CD4-positive, alpha-beta memory T cell (primary cell): ENCODE measurements at regions not wholly inside any gene's neighbourhood (a gene's known extent, or its start where the extent isn't known, plus 50 kb on each side); places are given as distances from the start of the nearest gene placed in this dataset.

Experiments
- CTCF ChIA-PET: fragments of 350-600 bp; sonication (Branson Sonifier 250); formaldehyde crosslinking; loops from one replicate; lab custom pipeline; 2021; ENCODE audit warnings: inconsistent platforms; ENCODE audit not compliant: partially characterized antibody; lab: Charles Lee
- POLR2A ChIA-PET: fragments of 350-600 bp; sonication (Branson Sonifier 250); formaldehyde crosslinking; loops from one replicate; lab custom pipeline; 2021; ENCODE audit not compliant: partially characterized antibody; lab: Charles Lee
- DNase-seq, 5 donors: peaks; one replicate each; pipeline versions ENCODE4 v3.0.0 to v3.0.0-alpha.2; 2020 to 2022; ENCODE audit warnings: mixed read lengths in 1 of 5
- H3K27ac ChIP-seq: one replicate; pipeline ENCODE4 v1.7.0; 2013; ENCODE audit warnings: low read depth, low read length
- H3K27me3 ChIP-seq: 2 replicates; pipeline ENCODE4 v1.7.0; 2013; ENCODE audit warnings: mild to moderate bottlenecking, low read length, moderate library complexity; ENCODE audit not compliant: insufficient read depth
- H3K36me3 ChIP-seq: 2 replicates; pipeline ENCODE4 v1.7.0; 2013; ENCODE audit warnings: mild to moderate bottlenecking, low read length, moderate library complexity; ENCODE audit not compliant: insufficient read depth
- H3K4me1 ChIP-seq: 2 replicates; pipeline ENCODE4 v1.7.0; 2013; ENCODE audit warnings: mild to moderate bottlenecking, low read length, moderate library complexity; ENCODE audit not compliant: insufficient read depth
- H3K4me3 ChIP-seq, 2 donors: one replicate each; pipeline ENCODE4 v1.7.0; 2013; ENCODE audit warnings: low read length in 2 of 2, mild to moderate bottlenecking in 1 of 2
- H3K9me3 ChIP-seq, 2 donors: one replicate each; pipeline ENCODE4 v1.7.0; 2013; ENCODE audit warnings: low read length in 2 of 2, control low read depth in 1 of 2; ENCODE audit not compliant: control insufficient read depth in 1 of 2
- H3K27ac Mint-ChIP-seq, 7 donors: one replicate each; pipeline ENCODE4 v1.8.0; 2020 to 2021; ENCODE audit warnings: mixed read lengths in 7 of 7, mild to moderate bottlenecking in 6 of 7, inconsistent platforms in 3 of 7, moderate library complexity in 3 of 7
- H3K27me3 Mint-ChIP-seq, 2 donors: one replicate each; pipeline ENCODE4 v1.8.0; 2020 to 2021; ENCODE audit warnings: mixed read lengths in 2 of 2
- H3K36me3 Mint-ChIP-seq, 2 donors: one replicate each; pipeline ENCODE4 v1.8.0; 2020 to 2021; ENCODE audit warnings: mixed read lengths in 2 of 2, inconsistent platforms in 1 of 2, mild to moderate bottlenecking in 1 of 2
- H3K4me1 Mint-ChIP-seq, 4 donors: one replicate each; pipeline ENCODE4 v1.8.0; 2020 to 2021; ENCODE audit warnings: mixed read lengths in 4 of 4, mild to moderate bottlenecking in 1 of 4
- H3K4me3 Mint-ChIP-seq, 8 donors: one replicate each; pipeline ENCODE4 v1.8.0; 2020 to 2021; ENCODE audit warnings: mixed read lengths in 8 of 8, mild to moderate bottlenecking in 7 of 8, moderate library complexity in 6 of 8, inconsistent platforms in 3 of 8
- H3K9me3 Mint-ChIP-seq, 8 donors: one replicate each; pipeline ENCODE4 v1.8.0; 2020 to 2021; ENCODE audit warnings: mixed read lengths in 8 of 8, mild to moderate bottlenecking in 5 of 8, inconsistent platforms in 3 of 8, moderate library complexity in 1 of 8
- intact Hi-C: fragments of 100-400 bp; cut with micrococcal nuclease; formaldehyde crosslinking; loops from one replicate; pipeline ENCODE4 v1.15.1; 2023

DNA sequence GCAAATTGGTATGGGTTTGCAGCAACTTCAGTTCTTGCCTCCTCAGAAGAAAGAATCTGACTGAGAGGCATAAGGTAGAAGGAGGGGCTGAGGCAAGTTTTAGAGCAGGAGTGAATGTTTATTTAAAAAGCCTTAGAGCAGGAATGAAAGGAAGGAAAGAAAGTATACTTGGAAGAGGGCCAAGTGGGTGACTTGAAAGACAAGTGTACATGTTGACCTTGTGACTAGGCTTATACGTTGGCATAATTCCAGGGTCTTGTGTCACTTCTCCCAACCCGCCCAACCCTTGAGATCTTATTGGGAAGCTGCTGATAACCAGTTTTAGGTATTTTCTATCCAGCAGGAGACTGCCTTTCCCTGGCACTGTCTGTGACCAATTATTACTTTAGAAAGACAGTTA lies 436.9 kb upstream of the ZNF717 start:
- no peak overlapping the region for H3K27ac Mint-ChIP-seq
- Histone ChIP-seq H3K4me3 (no peak overlapping the region), H3K27me3 (no peaks in the 10 kb centered on the region), H3K4me1 (no peaks in the 10 kb centered on the region), H3K27ac (no peak overlapping the region), H3K9me3 (no peaks in the 10 kb centered on the region), H3K36me3 (no peaks in the 10 kb centered on the region)
- H3K4me3 Mint-ChIP-seq: no peak overlapping the region
- no peak for DNase-seq
- intact Hi-C loops: no loop called here
- CTCF ChIA-PET: no interaction called here
- H3K9me3 Mint-ChIP-seq: peaks cover 3 to 29% (median 13%) of the 10 kb centered on the region in 8 donors
- POLR2A ChIA-PET: no interaction called here
- no peaks in the 10 kb centered on the region for H3K36me3 Mint-ChIP-seq
- no peaks in the 10 kb centered on the region for H3K27me3 Mint-ChIP-seq
- no peaks in the 10 kb centered on the region for H3K4me1 Mint-ChIP-seq

DNA sequence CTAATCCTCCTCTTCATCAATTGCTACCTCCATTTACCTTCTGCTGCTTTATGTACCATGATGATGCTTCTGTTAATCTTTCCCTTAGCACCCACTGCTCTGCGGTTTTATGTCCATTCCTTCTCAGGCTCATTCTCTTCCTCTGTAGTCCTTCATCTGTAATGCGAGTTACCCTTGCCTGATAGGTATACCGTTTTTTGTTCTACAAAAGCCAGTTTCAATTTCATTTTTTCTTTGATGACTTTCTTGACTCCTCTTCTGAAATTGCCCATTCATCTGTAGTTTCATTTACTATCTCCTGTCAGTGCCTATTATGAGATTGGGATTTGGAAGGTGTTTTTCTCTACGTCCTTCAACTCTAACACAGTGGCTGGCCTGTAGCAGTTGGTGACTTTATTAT lies 445.9 kb upstream of the ZNF717 start:
- no peaks in the 10 kb centered on the region for H3K36me3 Mint-ChIP-seq
- CTCF ChIA-PET: no interaction called here
- intact Hi-C loops: no loop called here

DNA sequence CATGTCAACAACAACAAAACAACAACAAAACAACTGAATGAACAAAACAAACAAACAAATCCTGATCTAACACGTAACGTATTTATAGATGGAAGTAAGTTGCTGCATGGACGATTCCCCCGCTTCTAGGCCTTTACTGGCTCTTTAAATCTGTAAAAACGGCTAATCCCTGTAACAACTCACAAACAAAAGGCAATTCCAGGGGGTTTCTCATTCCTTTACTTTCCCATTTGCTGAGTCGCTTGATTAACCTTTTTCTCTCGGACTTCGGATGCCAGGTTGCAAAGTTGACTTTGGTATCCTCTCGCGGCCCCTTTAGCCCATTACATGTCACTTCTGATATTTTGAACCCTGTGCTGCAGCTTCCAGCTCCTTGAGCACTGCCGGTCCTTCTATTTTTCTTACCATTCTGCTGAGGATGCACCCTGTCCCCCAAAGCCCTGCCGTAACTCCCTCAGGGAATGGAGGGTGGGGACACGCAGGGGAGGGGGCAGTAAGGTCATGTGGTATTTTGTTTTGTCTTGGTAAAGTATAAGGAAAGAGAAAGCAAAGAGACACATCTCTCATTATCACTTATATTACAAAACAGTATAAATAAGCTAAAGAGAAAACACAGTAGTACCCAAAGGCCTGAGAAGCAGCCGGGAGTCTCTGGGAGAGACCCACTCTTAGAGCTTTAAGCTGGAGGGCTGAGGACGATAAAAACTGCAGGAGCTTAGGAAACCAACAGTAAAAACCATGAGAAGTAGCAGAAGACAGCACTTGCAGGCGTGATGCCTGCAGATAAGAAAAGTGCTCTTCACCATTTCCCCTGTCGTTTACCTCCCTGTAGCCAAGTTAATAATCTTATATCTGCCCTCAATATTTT lies 457.8 kb upstream of the ZNF717 start:
- H3K9me3 Mint-ChIP-seq: peaks cover 0 to 22% (median 6%) of the 10 kb centered on the region in 8 donors
- no peaks in the 10 kb centered on the region for H3K4me1 Mint-ChIP-seq
- DNase-seq: no peak
- no peak overlapping the region for H3K27ac Mint-ChIP-seq
- no peaks in the 10 kb centered on the region for H3K27me3 Mint-ChIP-seq
- Histone ChIP-seq H3K27ac (no peak overlapping the region), H3K4me1 (no peaks in the 10 kb centered on the region), H3K4me3 (no peak overlapping the region), H3K36me3 (no peaks in the 10 kb centered on the region), H3K27me3 (no peaks in the 10 kb centered on the region), H3K9me3 (peaks cover 0 to 3% of the 10 kb centered on the region in 2 donors)
- no peaks in the 10 kb centered on the region for H3K36me3 Mint-ChIP-seq
- H3K4me3 Mint-ChIP-seq: no peak overlapping the region
- POLR2A ChIA-PET: no interaction called here
- CTCF ChIA-PET: no interaction called here
- intact Hi-C loops: no loop called here

More for the DNA sequence above, 445.9 kb upstream of the ZNF717 start:
- Mint-ChIP-seq H3K27me3 (no peaks in the 10 kb centered on the region), H3K9me3 (peaks cover 0 to 17% (median 5%) of the 10 kb centered on the region in 8 donors), H3K4me3 (no peak overlapping the region), H3K27ac (no peak overlapping the region), H3K4me1 (no peaks in the 10 kb centered on the region)
- no peak for DNase-seq
- no peaks in the 10 kb centered on the region for H3K27me3 ChIP-seq
- no peak overlapping the region for H3K4me3 ChIP-seq
- no peak overlapping the region for H3K27ac ChIP-seq
- no peaks in the 10 kb centered on the region for H3K36me3 ChIP-seq
- POLR2A ChIA-PET: no interaction called here
- no peaks in the 10 kb centered on the region for H3K4me1 ChIP-seq
- no peaks in the 10 kb centered on the region for H3K9me3 ChIP-seq

DNA sequence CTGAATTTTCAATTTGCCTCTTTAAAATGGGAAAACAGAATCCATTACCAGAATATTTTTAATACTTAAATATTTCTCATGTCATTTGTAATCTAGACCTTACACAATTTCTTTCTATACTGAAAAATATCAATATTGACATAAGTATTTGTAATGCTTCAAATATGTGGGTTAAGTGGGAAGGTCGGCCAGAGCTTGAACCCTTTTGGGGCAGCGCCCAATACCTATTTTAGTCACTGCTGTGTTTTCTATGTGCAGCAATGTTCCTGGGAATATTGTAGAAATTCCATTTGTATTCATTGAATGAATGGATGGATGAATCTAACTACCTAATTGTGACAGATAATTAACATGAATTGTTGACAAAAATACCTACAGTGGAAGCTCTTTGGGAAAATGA lies 459.7 kb upstream of the ZNF717 start:
- no peak overlapping the region for H3K4me3 Mint-ChIP-seq
- ChIA-PET POLR2A (no interaction called here), CTCF (no interaction called here)
- no peak for DNase-seq
- Histone ChIP-seq H3K27ac (no peak overlapping the region), H3K36me3 (no peaks in the 10 kb centered on the region), H3K4me1 (no peaks in the 10 kb centered on the region), H3K4me3 (no peak overlapping the region), H3K9me3 (peaks cover 0 to 3% of the 10 kb centered on the region in 2 donors), H3K27me3 (no peaks in the 10 kb centered on the region)
- intact Hi-C loops: no loop called here
- H3K27ac Mint-ChIP-seq: no peak overlapping the region
- H3K27me3 Mint-ChIP-seq: no peaks in the 10 kb centered on the region
- H3K9me3 Mint-ChIP-seq: peaks cover 0 to 20% (median 8%) of the 10 kb centered on the region in 8 donors
- H3K36me3 Mint-ChIP-seq: no peaks in the 10 kb centered on the region
- no peaks in the 10 kb centered on the region for H3K4me1 Mint-ChIP-seq

DNA sequence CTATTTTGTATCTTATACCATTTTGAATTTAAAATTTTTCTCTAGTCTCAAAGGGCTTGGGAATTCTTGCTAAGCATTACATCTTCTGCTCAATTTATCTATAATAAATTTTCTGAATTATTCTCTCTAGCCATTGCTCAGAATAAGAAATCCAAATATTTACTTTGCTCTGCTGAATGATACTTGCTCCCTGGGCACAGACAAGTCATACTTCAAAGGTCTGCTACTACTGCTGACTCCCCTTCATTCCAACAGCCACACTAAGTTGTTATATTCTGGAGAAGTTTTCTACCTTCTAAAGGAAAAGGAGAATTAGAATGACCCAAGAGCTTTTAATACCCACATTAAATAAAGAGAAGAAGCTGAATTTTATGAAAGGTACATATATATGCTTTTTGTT lies 460.3 kb upstream of the ZNF717 start:
- Mint-ChIP-seq H3K27me3 (no peaks in the 10 kb centered on the region), H3K27ac (no peak overlapping the region), H3K9me3 (peaks cover 0 to 20% (median 7%) of the 10 kb centered on the region in 8 donors), H3K36me3 (no peaks in the 10 kb centered on the region), H3K4me1 (no peaks in the 10 kb centered on the region), H3K4me3 (no peak overlapping the region)
- Histone ChIP-seq H3K4me3 (no peak overlapping the region), H3K36me3 (no peaks in the 10 kb centered on the region), H3K4me1 (no peaks in the 10 kb centered on the region), H3K9me3 (peaks cover 0 to 3% of the 10 kb centered on the region in 2 donors), H3K27me3 (no peaks in the 10 kb centered on the region), H3K27ac (no peak overlapping the region)
- ChIA-PET POLR2A (no interaction called here), CTCF (no interaction called here)
- intact Hi-C loops: no loop called here
- no peak for DNase-seq

DNA sequence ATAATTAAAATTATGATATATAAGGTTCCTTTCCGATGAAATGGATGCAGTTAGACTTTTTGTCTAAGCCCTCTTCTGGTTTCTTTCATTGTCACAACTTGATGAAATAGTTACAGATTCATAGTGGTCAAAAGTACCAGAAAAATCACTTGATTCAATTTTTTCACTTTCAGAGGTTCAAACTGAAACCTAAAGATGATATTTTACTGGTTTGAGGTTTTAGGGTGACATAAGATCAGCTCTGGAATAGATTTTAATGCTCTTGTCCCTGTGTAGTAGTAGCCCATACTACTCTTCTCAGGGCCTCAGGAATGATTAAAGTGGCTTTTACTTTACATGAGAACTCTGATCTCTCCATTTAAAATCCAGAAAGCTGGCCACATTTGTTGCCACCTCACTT lies 479.1 kb upstream of the ZNF717 start:
- CTCF ChIA-PET: no interaction called here
- Histone ChIP-seq H3K9me3 (no peaks in the 10 kb centered on the region), H3K27ac (no peak overlapping the region), H3K27me3 (no peaks in the 10 kb centered on the region), H3K4me3 (no peak overlapping the region), H3K36me3 (no peaks in the 10 kb centered on the region), H3K4me1 (no peaks in the 10 kb centered on the region)
- Mint-ChIP-seq H3K27ac (no peak overlapping the region), H3K27me3 (no peaks in the 10 kb centered on the region), H3K4me1 (no peaks in the 10 kb centered on the region), H3K36me3 (no peaks in the 10 kb centered on the region), H3K4me3 (no peak overlapping the region), H3K9me3 (peaks cover 0 to 18% (median 10%) of the 10 kb centered on the region in 8 donors)
- POLR2A ChIA-PET: no interaction called here
- DNase-seq: no peak
- intact Hi-C loops: no loop called here

DNA sequence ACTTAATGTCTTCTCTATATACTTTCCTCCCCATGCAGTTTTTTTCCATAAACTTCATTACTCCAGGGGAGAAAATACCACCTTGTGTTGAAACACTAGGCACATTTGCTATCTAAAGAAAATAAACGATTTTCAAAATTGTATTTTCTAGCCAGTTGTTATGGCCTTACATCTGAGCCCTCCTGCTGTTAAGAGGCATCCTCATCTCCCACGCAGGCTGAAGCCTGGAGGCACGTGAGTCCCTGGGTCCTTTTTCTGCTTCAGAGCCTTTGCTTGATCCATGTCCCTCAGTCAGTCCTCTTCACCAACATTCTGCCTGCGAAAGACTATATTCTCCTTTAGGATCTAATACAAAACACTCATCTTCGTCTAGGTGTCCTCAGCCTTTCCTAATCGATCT lies 479.6 kb upstream of the ZNF717 start:
- H3K4me3 Mint-ChIP-seq: no peak overlapping the region
- Histone ChIP-seq H3K9me3 (no peaks in the 10 kb centered on the region), H3K4me1 (no peaks in the 10 kb centered on the region), H3K27me3 (no peaks in the 10 kb centered on the region), H3K4me3 (no peak overlapping the region), H3K27ac (no peak overlapping the region), H3K36me3 (no peaks in the 10 kb centered on the region)
- DNase-seq: no peak
- H3K27ac Mint-ChIP-seq: no peak overlapping the region
- CTCF ChIA-PET: no interaction called here
- no peaks in the 10 kb centered on the region for H3K27me3 Mint-ChIP-seq
- POLR2A ChIA-PET: no interaction called here
- H3K4me1 Mint-ChIP-seq: no peaks in the 10 kb centered on the region
- intact Hi-C loops: no loop called here
- H3K36me3 Mint-ChIP-seq: no peaks in the 10 kb centered on the region
- H3K9me3 Mint-ChIP-seq: peaks cover 0 to 15% (median 8%) of the 10 kb centered on the region in 8 donors
